ENCODE measurements at regions not wholly inside any gene's neighbourhood (a gene's known extent, or its start where the extent isn't known, plus 50 kb on each side); places are given as distances from the start of the nearest gene placed in this dataset.

GRCh38 chr9:90556897-90557675 lies 85.5 kb downstream of the DIRAS2 start:
- TF ChIP-seq EP300 (IDR thresholded peaks at IDR 0.05; ENCODE audit: borderline replicate concordance in 1 of 2, control insufficient read depth in 1 of 2, low read depth in 2 of 2, low read length in 2 of 2) (no peak), STAT3 (IDR thresholded peaks at IDR 0.05; ENCODE audit: low read depth, low read length) (no peak), CTCF (IDR thresholded peaks at IDR 0.05 in 2 of 3, conservative IDR thresholded peaks at IDR 0.05 in 1 of 3; ENCODE audit: control insufficient read depth in 2 of 3, extremely low read depth in 1 of 3, insufficient read depth in 1 of 3, low read depth in 3 of 3, low read length in 3 of 3) (no peak), USF2 (IDR thresholded peaks at IDR 0.05; ENCODE audit: borderline replicate concordance, low read depth, low read length) (no peak)
